ENCODE measurements at regions not wholly inside any gene's neighbourhood (a gene's known extent, or its start where the extent isn't known, plus 50 kb on each side); places are given as distances from the start of the nearest gene placed in this dataset.

GRCh38 chr16:76201385-76201784 lies 75.8 kb upstream of the CNTNAP4 start:
- no peaks in the 10 kb centered on the region for H3K79me2 ChIP-seq (ENCODE audit: insufficient read depth, low read depth, low read length)
- DNase-seq (ENCODE audit: low spot score) = no peak
- H3K4me2 ChIP-seq (ENCODE audit: low read length) = no peak overlapping the region
- H3K4me3 ChIP-seq (ENCODE audit: low read depth, low read length, poor library complexity, severe bottlenecking) = no peak overlapping the region
- no peak overlapping the region for H3K27ac ChIP-seq (ENCODE audit: low read depth, low read length, poor library complexity, severe bottlenecking)
- intact Hi-C loops (cut with micrococcal nuclease; ENCODE audit: unreplicated experiment) = no loop called here
- no peaks in the 10 kb centered on the region for H3K4me1 ChIP-seq (ENCODE audit: insufficient read depth, low read length, poor library complexity, severe bottlenecking)
- no peaks in the 10 kb centered on the region for H3K9me2 ChIP-seq (ENCODE audit: insufficient read depth, low read length)
- CTCF ChIA-PET (ENCODE audit: unreplicated experiment) = no interaction called here
- no peaks in the 10 kb centered on the region for H3K9me3 ChIP-seq (ENCODE audit: low read length)
- no peaks in the 10 kb centered on the region for H3K36me3 ChIP-seq (ENCODE audit: insufficient read depth, low read length)
- BruUV-seq (replicated peaks) = no TSS peak
- TF ChIP-seq CTCF (conservative IDR thresholded peaks at IDR 0.05; ENCODE audit: low read length) (no peak), EZH2phosphoT487 (IDR thresholded peaks at IDR 0.05; ENCODE audit: borderline replicate concordance, low read depth, low read length) (no peak)
- no peak overlapping the region for H2AFZ ChIP-seq (ENCODE audit: low read length)
- no peaks in the 10 kb centered on the region for H4K20me1 ChIP-seq (ENCODE audit: insufficient read depth, low read length)
- POLR2A ChIA-PET = interaction anchor here (0.9 kb wide), 1 partner anchor 8 kb away, joined by 3 read pairs; no protein-coding TSS in a partner anchor

DNA sequence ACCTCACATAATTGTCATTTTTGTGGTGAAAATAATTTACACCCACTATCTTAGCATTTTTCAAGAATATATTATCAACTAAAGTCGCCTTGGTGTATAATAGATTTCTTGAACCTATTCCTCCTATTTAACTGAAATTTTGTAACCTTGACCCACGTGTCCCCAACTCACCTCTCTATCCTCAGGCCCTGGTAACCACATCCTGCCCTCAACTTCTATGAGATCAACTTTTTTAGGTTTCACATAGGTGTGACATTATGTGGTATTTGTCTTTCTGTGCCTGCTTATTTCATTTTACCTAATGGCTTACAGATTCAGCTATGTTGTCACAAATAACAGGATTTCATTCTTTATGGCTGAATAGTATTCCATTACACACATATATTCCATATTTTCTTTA lies 73.0 kb upstream of the CNTNAP4 start:
- H3K4me2 ChIP-seq (ENCODE audit: low read length) = no peak overlapping the region
- intact Hi-C loops (cut with micrococcal nuclease; ENCODE audit: unreplicated experiment) = no loop called here
- no peaks in the 10 kb centered on the region for H4K20me1 ChIP-seq (ENCODE audit: insufficient read depth, low read length)
- BruUV-seq (replicated peaks) = no TSS peak
- ChIA-PET CTCF (ENCODE audit: unreplicated experiment) (no interaction called here), POLR2A (no interaction called here)
- H3K4me3 ChIP-seq (ENCODE audit: low read depth, low read length, poor library complexity, severe bottlenecking) = no peak overlapping the region
- H3K9me3 ChIP-seq (ENCODE audit: low read length) = no peaks in the 10 kb centered on the region
- H2AFZ ChIP-seq (ENCODE audit: low read length) = no peak overlapping the region; the same call in 1 of the 2 replicates
- H3K36me3 ChIP-seq (ENCODE audit: insufficient read depth, low read length) = no peaks in the 10 kb centered on the region
- H3K4me1 ChIP-seq (ENCODE audit: insufficient read depth, low read length, poor library complexity, severe bottlenecking) = no peaks in the 10 kb centered on the region
- no peaks in the 10 kb centered on the region for H3K79me2 ChIP-seq (ENCODE audit: insufficient read depth, low read depth, low read length)
- no peak overlapping the region for H3K27ac ChIP-seq (ENCODE audit: low read depth, low read length, poor library complexity, severe bottlenecking)
- no peak for TF ChIP-seq CTCF (conservative IDR thresholded peaks at IDR 0.05; ENCODE audit: low read length)
- TF ChIP-seq EZH2phosphoT487 (IDR thresholded peaks at IDR 0.05; ENCODE audit: borderline replicate concordance, low read depth, low read length) = no peak
- DNase-seq (ENCODE audit: low spot score) = no peak
- no peaks in the 10 kb centered on the region for H3K9me2 ChIP-seq (ENCODE audit: insufficient read depth, low read length)

GRCh38 chr16:76207270-76207669 lies 69.9 kb upstream of the CNTNAP4 start:
- Histone ChIP-seq H3K27ac (ENCODE audit: low read depth, low read length, poor library complexity, severe bottlenecking) (no peak overlapping the region), H3K4me1 (ENCODE audit: insufficient read depth, low read length, poor library complexity, severe bottlenecking) (no peaks in the 10 kb centered on the region), H4K20me1 (ENCODE audit: insufficient read depth, low read length) (no peaks in the 10 kb centered on the region), H3K4me3 (ENCODE audit: low read depth, low read length, poor library complexity, severe bottlenecking) (no peak overlapping the region), H2AFZ (ENCODE audit: low read length) (no peak overlapping the region), H3K9me3 (ENCODE audit: low read length) (no peaks in the 10 kb centered on the region), H3K79me2 (ENCODE audit: insufficient read depth, low read depth, low read length) (no peaks in the 10 kb centered on the region), H3K9me2 (ENCODE audit: insufficient read depth, low read length) (no peaks in the 10 kb centered on the region), H3K36me3 (ENCODE audit: insufficient read depth, low read length) (no peaks in the 10 kb centered on the region), H3K4me2 (ENCODE audit: low read length) (no peak overlapping the region)
- BruUV-seq (replicated peaks) = no TSS peak
- CTCF ChIA-PET (ENCODE audit: unreplicated experiment) = no interaction called here
- POLR2A ChIA-PET = no interaction called here
- no peak for DNase-seq (ENCODE audit: low spot score)
- TF ChIP-seq CTCF (conservative IDR thresholded peaks at IDR 0.05; ENCODE audit: low read length) (no peak), EZH2phosphoT487 (IDR thresholded peaks at IDR 0.05; ENCODE audit: borderline replicate concordance, low read depth, low read length) (no peak)
- intact Hi-C loops (cut with micrococcal nuclease; ENCODE audit: unreplicated experiment) = no loop called here
